ENCODE measurements at regions not wholly inside any gene's neighbourhood (a gene's known extent, or its start where the extent isn't known, plus 50 kb on each side); places are given as distances from the start of the nearest gene placed in this dataset.

DNA sequence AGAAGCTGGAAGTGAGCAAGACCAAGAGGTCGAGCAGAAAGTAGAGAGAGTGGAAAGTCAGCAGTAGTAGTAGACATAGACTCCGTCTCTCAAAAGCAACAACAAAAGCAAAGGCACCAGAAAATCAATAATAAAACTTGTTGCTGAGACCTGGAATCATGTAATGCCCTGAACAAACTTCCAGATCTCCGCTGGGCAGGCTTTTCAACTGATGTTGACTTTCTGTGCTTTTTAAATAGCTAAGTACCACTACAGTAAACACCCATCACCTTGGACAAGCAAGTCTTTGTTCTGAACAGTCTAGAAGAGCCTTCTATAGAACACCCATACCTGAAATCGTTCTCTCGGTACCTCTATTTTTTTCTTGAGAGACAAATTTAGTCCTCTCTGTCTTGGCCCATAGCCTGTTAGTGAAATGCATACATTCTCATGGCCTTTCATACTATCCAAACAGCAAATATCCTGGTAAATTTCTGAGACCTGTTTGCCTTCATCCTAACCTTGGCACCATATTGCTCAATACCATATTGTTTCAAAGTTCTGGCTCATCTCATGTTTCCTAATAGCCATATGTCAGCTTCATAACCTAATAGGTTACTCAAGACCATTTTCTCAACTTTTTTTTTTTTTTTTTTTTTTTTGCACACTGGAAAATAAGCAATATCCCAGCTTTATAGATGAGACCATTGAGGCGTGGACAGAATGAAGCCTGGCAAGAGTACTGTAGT, 200.6 kb upstream of the RBPJ start:
- DNase-seq (ENCODE audit: low read depth) = peak; percentile 21
- no peak overlapping the region for H3K4me3 ChIP-seq (ENCODE audit: low read depth, low read length)
- TF ChIP-seq, protein P1, sequence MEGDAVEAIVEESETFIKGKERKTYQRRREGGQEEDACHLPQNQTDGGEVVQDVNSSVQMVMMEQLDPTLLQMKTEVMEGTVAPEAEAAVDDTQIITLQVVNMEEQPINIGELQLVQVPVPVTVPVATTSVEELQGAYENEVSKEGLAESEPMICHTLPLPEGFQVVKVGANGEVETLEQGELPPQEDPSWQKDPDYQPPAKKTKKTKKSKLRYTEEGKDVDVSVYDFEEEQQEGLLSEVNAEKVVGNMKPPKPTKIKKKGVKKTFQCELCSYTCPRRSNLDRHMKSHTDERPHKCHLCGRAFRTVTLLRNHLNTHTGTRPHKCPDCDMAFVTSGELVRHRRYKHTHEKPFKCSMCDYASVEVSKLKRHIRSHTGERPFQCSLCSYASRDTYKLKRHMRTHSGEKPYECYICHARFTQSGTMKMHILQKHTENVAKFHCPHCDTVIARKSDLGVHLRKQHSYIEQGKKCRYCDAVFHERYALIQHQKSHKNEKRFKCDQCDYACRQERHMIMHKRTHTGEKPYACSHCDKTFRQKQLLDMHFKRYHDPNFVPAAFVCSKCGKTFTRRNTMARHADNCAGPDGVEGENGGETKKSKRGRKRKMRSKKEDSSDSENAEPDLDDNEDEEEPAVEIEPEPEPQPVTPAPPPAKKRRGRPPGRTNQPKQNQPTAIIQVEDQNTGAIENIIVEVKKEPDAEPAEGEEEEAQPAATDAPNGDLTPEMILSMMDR (IDR thresholded peaks at IDR 0.05; ENCODE audit: insufficient read depth, low read length) = no peak

DNA sequence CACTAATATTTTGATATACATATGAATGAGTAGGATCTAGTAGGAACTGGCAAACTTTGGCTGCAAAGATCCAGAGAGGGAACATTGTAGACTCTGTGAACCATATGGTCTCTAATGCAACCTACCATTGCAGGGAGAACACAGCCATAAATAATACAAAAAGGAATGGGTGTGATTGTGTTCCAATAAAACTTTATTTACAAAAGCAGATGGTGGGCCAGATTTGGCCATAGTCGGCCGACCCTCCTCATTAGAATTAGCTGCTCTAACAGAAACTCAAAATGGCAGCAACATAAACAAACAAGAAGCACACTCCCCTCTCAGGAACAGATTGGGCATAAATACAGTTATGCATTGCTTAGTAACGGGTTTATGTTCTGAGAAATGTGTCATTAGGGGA, 198.1 kb upstream of the RBPJ start:
- no peak overlapping the region for H3K4me3 ChIP-seq (ENCODE audit: low read depth, low read length)
- no peak for DNase-seq (ENCODE audit: low read depth)
- TF ChIP-seq, protein P1 (IDR thresholded peaks at IDR 0.05; ENCODE audit: insufficient read depth, low read length) = no peak

DNA sequence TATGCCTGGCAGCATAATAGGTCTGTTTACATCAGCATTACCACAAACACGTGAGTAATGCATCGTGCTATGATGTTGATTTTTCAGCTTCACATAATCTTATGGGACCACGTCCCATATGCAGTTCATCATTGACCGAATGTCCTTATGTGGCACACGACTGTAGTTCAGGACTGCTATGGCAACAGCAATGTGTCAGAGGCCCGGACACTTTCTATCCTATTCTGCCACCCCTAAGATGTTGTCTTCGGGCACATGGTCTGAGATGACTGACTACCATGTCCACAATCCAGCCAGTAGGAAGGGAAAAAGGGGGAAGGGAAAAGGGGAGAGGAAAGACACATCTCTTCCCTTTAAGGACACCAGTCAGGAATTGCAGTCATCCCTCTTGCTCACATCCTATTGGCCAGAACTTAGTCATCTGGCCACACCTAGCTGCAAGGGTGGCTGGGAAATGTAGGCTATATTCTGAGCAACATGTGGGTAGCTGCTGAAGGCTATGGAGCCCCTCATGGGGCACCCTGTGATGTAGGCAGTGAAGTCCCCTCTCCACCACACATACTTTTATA, 196.0 kb upstream of the RBPJ start:
- H3K4me3 ChIP-seq (ENCODE audit: low read depth, low read length) = no peak overlapping the region
- no peak for DNase-seq (ENCODE audit: low read depth)
- TF ChIP-seq, protein P1 (IDR thresholded peaks at IDR 0.05; ENCODE audit: insufficient read depth, low read length) = no peak

DNA sequence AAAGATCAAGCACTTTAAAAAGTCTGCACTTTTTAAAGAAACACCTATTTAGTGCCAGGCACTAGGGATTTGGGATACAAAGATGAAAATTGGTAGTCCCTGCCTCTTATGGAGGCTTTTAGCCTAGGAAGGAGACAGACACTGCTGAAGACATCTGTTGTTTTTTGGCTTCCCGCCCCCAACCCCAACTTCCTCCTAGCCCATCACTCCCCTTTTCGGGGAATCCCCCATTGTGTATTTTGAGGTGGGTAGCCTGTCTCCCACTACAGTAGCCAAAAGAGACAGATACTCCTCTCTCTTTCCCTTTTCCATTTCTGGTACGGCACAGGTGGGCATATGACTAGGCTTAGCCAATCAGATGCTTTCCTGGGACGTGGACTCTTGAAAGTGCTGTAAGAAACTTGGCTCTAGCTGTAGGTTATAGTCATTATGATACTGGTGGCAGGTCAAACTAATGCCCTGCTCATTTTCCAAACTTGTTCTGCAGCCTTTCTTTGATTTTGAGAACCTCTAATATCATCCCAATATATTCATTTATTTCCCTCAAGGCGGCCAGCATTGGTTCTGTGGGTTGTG, 194.6 kb upstream of the RBPJ start:
- TF ChIP-seq, protein P1 (IDR thresholded peaks at IDR 0.05; ENCODE audit: insufficient read depth, low read length) = no peak
- no peak for DNase-seq (ENCODE audit: low read depth)
- no peak overlapping the region for H3K4me3 ChIP-seq (ENCODE audit: low read depth, low read length)

DNA sequence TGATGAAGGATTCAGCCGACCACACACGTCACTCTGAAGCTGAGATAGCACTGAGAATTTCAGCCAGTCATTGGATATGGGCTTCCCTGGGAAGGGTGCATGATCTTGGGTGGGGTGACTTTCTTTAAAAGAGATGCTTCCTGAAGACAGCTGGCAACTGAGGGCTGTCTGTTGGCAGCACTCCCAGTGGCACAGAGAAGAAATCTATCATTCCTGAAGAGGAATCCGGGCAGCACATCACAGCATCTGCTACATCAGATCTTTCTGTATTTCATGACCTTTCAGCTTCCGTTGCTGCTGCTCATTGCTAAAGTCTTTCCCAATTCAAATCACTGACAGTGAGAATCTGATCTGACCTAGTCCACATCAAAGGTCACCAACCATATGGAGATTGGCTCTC, 193.8 kb upstream of the RBPJ start:
- DNase-seq (ENCODE audit: low read depth) = no peak
- TF ChIP-seq, protein P1 (IDR thresholded peaks at IDR 0.05; ENCODE audit: insufficient read depth, low read length) = no peak
- no peak overlapping the region for H3K4me3 ChIP-seq (ENCODE audit: low read depth, low read length)

DNA sequence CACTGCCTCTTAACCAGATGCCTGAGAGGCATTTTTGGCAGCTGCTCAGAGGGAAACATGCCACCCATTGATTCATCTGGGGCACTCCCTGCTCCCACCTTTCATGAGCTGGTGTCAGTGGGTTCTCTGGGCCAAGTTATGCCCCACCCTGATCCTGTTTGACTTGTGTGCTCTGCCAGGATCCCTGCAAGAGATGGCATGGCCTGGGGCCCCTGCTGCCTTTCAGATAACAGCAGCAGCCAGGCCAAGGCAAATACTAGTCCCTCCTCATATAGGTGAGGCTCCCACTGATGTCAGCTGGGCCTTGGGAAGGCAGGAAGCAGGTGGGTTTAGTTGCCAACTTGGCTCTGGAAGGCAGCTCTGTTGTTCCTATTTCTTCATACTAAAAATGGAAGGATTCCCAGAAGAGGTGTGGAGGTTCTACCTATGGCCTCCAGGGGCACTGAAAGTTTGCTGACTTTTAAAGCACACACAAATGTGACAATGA, 192.9 kb upstream of the RBPJ start:
- H3K4me3 ChIP-seq (ENCODE audit: low read depth, low read length) = no peak overlapping the region
- peak; percentile 27 for DNase-seq (ENCODE audit: low read depth)
- TF ChIP-seq, protein P1 (IDR thresholded peaks at IDR 0.05; ENCODE audit: insufficient read depth, low read length) = no peak
